Parathyroid adenoma (tissue), 2 donors: ENCODE measurements at regions not wholly inside any gene's neighbourhood (a gene's known extent, or its start where the extent isn't known, plus 50 kb on each side); places are given as distances from the start of the nearest gene placed in this dataset.

Source experiments
- H2AFZ ChIP-seq: fragments of 300-600 bp; sonication (generic); one replicate; pipeline ENCODE4 v1.7.0; 2017; ENCODE audit warnings: antibody characterized with exemption, mild to moderate bottlenecking
- H3K27ac ChIP-seq: fragments of 300-600 bp; sonication (generic); one replicate; pipeline ENCODE4 v1.7.0; 2017
- H3K27me3 ChIP-seq: fragments of 300-600 bp; sonication (generic); one replicate; pipeline ENCODE4 v1.7.0; 2017; ENCODE audit warnings: low read length; ENCODE audit not compliant: control insufficient read depth, insufficient read depth
- H3K36me3 ChIP-seq: fragments of 300-600 bp; sonication (generic); one replicate; pipeline ENCODE4 v1.7.0; 2017; ENCODE audit warnings: low read length; ENCODE audit not compliant: control insufficient read depth, insufficient read depth
- H3K4me1 ChIP-seq: fragments of 300-600 bp; sonication (generic); one replicate; pipeline ENCODE4 v1.7.0; 2017; ENCODE audit warnings: control low read depth
- H3K4me2 ChIP-seq: fragments of 300-600 bp; sonication (generic); one replicate; pipeline ENCODE4 v1.7.0; 2017; ENCODE audit warnings: low read length
- H3K4me3 ChIP-seq: fragments of 300-600 bp; sonication (generic); one replicate; pipeline ENCODE4 v1.7.0; 2017; ENCODE audit warnings: low read depth, low read length
- H3K79me2 ChIP-seq: fragments of 300-600 bp; sonication (generic); one replicate; pipeline ENCODE4 v1.7.0; 2017; ENCODE audit warnings: control low read depth
- H3K9ac ChIP-seq: fragments of 300-600 bp; sonication (generic); one replicate; pipeline ENCODE4 v1.7.0; 2017; ENCODE audit warnings: mild to moderate bottlenecking
- H3K9me3 ChIP-seq: fragments of 300-600 bp; sonication (generic); one replicate; pipeline ENCODE4 v1.7.0; 2017; ENCODE audit warnings: low read length; ENCODE audit not compliant: control insufficient read depth
- TF ChIP-seq, protein P1 (sequence below): fragments of 300-600 bp; sonication (generic); IDR thresholded peaks from one replicate; pipeline ENCODE4 v1.7.0; 2017; ENCODE audit warnings: antibody characterized with exemption, mild to moderate bottlenecking
- donor health status: primary hyperparathyroidism.

DNA sequence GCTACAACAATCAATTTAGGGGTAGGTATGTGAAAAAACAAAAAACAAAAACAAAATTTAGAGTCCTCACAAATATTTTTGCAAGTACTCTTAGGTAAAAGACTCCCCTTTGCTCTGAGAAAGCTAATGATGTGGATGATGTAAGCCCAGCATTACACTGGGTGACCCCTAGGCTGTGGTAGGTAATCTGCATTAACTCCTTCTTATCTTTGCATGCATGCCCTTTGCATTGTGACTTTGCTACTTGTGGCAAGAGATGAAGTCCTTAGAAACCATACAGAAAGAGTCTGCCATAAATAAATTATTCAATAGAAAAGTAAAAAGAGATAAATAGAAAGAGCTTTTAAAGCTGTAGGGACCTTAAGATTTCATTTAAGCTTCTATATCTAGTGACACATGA lies 159.7 kb upstream of the MBNL1 start:
- Histone ChIP-seq H3K4me1 (no peaks in the 10 kb centered on the region), H3K4me2 (no peak overlapping the region), H3K36me3 (no peaks in the 10 kb centered on the region), H3K27ac (no peak overlapping the region), H3K27me3 (no peaks in the 10 kb centered on the region), H2AFZ (no peak overlapping the region), H3K4me3 (no peak overlapping the region), H3K9ac (no peak overlapping the region), H3K9me3 (no peaks in the 10 kb centered on the region), H3K79me2 (no peaks in the 10 kb centered on the region)
- TF ChIP-seq, protein P1, sequence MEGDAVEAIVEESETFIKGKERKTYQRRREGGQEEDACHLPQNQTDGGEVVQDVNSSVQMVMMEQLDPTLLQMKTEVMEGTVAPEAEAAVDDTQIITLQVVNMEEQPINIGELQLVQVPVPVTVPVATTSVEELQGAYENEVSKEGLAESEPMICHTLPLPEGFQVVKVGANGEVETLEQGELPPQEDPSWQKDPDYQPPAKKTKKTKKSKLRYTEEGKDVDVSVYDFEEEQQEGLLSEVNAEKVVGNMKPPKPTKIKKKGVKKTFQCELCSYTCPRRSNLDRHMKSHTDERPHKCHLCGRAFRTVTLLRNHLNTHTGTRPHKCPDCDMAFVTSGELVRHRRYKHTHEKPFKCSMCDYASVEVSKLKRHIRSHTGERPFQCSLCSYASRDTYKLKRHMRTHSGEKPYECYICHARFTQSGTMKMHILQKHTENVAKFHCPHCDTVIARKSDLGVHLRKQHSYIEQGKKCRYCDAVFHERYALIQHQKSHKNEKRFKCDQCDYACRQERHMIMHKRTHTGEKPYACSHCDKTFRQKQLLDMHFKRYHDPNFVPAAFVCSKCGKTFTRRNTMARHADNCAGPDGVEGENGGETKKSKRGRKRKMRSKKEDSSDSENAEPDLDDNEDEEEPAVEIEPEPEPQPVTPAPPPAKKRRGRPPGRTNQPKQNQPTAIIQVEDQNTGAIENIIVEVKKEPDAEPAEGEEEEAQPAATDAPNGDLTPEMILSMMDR, result no peak

DNA sequence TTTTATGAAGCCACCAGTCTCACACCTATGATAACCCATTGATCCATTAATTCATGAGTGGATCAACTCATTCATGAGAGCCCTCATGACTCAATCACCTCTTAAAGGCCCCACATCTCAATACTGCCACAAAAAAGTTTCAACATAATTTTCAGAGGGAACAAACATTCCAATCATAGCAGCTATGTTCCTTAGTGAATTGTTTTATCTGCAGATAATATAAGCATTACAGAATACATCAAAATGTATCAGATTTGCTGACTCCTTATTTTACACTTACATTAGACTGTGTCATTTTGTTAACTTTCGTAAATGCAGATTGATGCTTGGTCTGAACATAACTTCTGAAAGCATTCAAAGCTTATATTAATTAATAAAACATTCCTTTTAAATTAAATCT lies 155.3 kb upstream of the MBNL1 start:
- TF ChIP-seq, protein P1, result no peak
- Histone ChIP-seq H3K27me3 (no peaks in the 10 kb centered on the region), H3K36me3 (no peaks in the 10 kb centered on the region), H3K9ac (no peak overlapping the region), H3K79me2 (no peaks in the 10 kb centered on the region), H3K4me1 (no peaks in the 10 kb centered on the region), H3K9me3 (no peaks in the 10 kb centered on the region), H3K27ac (no peak overlapping the region), H3K4me2 (no peak overlapping the region), H3K4me3 (no peak overlapping the region), H2AFZ (no peak overlapping the region)

DNA sequence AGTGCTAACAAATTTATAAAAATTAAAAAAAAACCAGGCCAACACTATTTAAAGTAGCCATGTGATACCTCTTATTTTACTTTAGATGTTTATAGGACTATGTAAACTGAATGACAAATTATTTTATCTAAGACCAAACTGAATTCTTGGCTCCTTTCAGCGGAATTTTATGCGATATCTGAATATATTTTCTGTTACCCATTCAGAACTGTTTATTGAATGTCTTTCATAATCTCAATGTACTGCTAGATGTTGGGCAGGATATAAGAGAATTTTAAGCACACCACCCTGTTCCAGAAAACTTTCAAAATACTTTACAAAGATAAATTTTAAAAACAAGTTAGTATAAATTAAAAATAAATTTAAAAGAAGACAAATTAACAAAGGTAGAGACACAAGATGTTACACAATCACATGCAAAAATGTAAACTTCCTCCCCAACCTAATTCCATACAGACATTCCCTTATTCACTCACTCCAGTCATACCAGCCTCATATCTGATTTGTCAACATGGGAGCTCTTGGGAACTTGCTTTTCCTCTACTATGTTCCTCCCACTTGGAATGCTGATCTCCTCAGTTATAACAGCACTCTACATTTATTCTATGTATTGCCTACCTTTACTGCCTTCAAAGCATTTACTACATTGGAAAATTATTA lies 154.6 kb upstream of the MBNL1 start:
- Histone ChIP-seq H3K79me2 (no peaks in the 10 kb centered on the region), H3K4me3 (no peak overlapping the region), H3K4me2 (no peak overlapping the region), H3K4me1 (no peaks in the 10 kb centered on the region), H2AFZ (no peak overlapping the region), H3K27me3 (no peaks in the 10 kb centered on the region), H3K9me3 (no peaks in the 10 kb centered on the region), H3K36me3 (no peaks in the 10 kb centered on the region), H3K9ac (no peak overlapping the region), H3K27ac (no peak overlapping the region)
- TF ChIP-seq, protein P1, result no peak

DNA sequence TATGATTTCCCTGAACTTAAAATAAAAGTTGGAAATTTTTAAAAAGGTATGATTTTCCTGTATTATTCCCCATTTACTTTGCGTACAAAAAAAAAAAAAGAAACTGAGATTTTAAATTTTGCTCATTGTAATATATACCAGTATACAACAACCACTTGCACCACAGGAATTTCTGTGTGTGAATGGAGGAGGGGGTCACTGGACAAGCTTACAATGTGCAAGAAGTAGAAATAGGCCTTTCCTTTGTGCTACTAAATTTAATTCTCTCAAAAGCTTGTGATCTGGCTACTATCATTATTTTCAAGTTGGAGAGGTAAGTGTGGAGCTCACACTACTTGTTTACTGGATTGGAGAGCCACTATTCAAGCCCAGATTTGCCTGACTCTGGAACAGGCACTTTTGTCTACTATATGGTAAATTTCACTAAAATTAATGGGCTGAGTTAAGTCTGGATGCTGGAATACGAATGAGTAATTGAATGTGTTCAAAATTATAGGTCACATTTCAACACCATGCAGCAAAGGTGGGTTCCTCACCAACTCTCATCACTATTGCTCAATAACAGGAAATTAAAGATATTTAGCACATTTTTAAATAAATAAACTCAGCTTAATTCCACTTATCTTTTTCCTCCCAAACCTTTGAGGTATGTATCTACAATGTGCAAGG lies 148.0 kb upstream of the MBNL1 start:
- H3K9ac ChIP-seq, result no peak overlapping the region
- H3K9me3 ChIP-seq, result no peaks in the 10 kb centered on the region
- H3K27ac ChIP-seq, result no peak overlapping the region
- no peak overlapping the region for H2AFZ ChIP-seq
- H3K79me2 ChIP-seq, result no peaks in the 10 kb centered on the region
- no peaks in the 10 kb centered on the region for H3K27me3 ChIP-seq
- H3K4me3 ChIP-seq, result no peak overlapping the region
- no peak overlapping the region for H3K4me2 ChIP-seq
- TF ChIP-seq, protein P1, result no peak
- H3K4me1 ChIP-seq, result no peaks in the 10 kb centered on the region
- no peaks in the 10 kb centered on the region for H3K36me3 ChIP-seq

DNA sequence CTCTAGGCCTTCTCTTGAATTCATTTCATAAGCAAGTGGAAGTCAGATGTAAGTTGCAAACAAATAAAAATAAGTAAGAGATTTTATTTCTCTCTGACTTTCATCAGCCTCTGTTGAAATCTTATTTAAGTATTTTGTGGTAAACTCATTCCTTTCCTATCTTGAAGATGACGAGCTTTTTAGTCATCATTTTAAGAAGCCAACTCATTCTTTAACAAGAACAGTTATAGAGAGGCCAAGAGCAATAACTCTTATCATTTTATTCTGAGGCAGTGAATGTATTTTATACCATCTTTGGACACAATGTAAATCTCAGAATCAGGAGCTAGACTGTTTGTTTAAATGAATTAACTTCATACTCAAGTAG lies 147.5 kb upstream of the MBNL1 start:
- H3K9ac ChIP-seq, result no peak overlapping the region
- H3K27ac ChIP-seq, result no peak overlapping the region
- no peaks in the 10 kb centered on the region for H3K27me3 ChIP-seq
- no peaks in the 10 kb centered on the region for H3K36me3 ChIP-seq
- H3K4me3 ChIP-seq, result no peak overlapping the region
- no peak overlapping the region for H2AFZ ChIP-seq
- H3K4me1 ChIP-seq, result no peaks in the 10 kb centered on the region
- H3K9me3 ChIP-seq, result no peaks in the 10 kb centered on the region
- TF ChIP-seq, protein P1, result no peak
- H3K79me2 ChIP-seq, result no peaks in the 10 kb centered on the region
- H3K4me2 ChIP-seq, result no peak overlapping the region
